HG03196 (cell line): ENCODE measurements at regions not wholly inside any gene's neighbourhood (a gene's known extent, or its start where the extent isn't known, plus 50 kb on each side); places are given as distances from the start of the nearest gene placed in this dataset.
"Not testable (repeated sequence)": the region's sequence is repeated elsewhere in the genome, so short reads cannot be mapped to it uniquely, and the experiment has no call there.

Experiments
- ATAC-seq: cut with Tn5 transposase; IDR thresholded peaks from one replicate; pipeline ENCODE4 v1.9.1; 2021; ENCODE audit not compliant: unreplicated experiment

DNA sequence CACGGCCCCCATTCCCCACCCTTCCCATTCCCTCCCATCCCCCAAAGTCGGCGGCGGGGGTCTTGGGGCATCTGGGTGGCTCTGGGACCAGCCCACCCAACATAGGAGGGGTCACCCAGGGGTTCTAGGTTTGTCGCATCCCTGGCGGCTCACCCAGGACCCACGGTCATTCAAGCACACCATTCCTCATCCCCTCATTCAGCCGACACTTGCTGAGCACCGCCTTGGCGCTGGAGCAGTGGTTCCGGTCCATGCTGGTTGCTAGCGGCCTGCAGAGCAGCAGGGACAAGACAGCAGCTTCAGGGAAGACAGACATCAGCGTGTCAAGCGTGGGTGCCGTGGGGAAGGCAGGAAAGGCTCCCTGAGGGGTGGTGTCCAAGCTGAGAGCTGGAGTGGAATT lies 50.5 kb upstream of the OTOS start:
- ATAC-seq: no peak

- no peak for ATAC-seq
Measured at GRCh38 chr2:240192661-240193060, 52.2 kb upstream of the OTOS start.

- not testable (repeated sequence) for ATAC-seq
Measured at GRCh38 chr2:240194341-240194762, 53.9 kb upstream of the OTOS start.

DNA sequence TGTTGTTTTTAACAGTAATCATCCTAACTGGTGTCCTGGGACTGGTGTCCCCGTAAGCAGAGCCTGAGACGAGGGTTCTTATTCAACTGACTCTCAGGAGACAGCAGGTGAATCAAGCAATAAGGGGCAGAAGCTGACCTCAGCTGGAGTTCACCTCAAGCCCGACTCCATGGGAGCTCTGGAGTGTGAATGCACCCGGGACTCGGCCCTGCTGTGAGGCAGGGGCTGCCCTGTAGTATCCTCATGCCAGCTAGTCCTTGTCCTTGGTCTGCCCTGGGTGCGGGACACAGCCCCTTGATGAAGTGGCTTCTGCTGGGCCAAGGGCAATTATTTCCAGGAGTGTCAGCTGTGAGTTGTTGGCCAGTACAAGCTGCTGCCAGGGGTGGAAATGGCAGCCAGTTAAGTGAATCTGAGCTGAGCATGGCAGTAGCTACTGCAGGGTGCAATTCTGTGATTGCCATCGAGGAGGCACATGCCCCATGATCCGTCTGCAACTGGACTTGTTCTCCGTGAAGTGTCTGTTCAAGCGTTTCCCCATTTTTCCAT lies 54.9 kb upstream of the OTOS start:
- ATAC-seq: no peak

DNA sequence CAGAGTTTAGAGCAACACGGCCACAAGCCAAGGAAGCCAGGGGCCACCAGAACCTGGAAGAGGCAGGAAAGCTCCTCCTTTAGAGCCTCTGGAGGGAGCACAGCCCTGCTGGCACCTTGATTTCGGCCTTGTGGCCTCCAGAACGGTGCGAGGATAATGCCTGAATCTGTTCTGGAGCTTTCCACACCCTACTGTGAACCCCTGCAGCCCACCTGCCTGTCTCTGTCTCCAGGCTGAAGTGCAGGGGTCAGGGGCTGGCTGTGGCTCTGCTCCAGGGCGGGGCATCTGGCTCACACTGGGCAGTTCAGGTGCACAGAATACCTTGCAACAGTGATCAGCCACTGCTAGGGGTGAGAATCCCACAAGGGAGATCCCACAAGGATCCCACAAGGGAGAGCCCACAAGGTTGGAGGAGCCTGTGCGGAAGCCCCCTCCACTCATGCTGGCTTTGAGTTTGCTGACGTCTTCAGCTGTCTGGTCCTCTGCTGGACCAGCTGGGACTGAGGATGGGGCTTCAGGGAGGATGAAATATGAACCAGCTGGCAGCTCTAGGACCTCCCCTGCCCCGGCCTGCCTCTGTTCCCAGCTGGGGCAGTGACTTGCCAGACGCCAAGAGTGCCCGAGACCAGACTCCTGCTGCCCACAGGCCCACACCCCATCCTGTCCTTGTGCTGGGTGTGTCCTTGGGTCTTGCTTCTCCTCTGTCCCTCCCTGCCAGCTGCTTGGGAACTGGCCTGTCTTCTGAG lies 56.4 kb upstream of the OTOS start:
- ATAC-seq: no peak

- no peak for ATAC-seq
Measured at GRCh38 chr2:240197462-240198139, 57.1 kb upstream of the OTOS start.

DNA sequence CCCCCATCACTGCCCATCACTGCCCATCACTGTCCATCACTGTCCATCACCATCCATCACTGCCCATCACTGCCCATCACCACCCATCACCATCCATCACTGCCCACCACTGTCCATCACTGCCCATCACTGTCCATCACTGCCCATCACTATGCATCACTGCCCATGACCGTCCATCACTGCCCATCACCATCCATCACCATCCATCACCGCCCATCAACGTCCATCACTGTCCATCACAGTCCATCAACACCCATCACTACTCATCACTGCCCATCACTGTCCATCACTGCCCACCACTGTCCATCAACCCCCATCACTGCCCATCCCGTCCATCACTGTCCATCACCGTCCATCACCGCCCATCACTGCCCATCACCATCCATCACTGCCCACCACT lies 57.8 kb upstream of the OTOS start:
- ATAC-seq: no peak

DNA sequence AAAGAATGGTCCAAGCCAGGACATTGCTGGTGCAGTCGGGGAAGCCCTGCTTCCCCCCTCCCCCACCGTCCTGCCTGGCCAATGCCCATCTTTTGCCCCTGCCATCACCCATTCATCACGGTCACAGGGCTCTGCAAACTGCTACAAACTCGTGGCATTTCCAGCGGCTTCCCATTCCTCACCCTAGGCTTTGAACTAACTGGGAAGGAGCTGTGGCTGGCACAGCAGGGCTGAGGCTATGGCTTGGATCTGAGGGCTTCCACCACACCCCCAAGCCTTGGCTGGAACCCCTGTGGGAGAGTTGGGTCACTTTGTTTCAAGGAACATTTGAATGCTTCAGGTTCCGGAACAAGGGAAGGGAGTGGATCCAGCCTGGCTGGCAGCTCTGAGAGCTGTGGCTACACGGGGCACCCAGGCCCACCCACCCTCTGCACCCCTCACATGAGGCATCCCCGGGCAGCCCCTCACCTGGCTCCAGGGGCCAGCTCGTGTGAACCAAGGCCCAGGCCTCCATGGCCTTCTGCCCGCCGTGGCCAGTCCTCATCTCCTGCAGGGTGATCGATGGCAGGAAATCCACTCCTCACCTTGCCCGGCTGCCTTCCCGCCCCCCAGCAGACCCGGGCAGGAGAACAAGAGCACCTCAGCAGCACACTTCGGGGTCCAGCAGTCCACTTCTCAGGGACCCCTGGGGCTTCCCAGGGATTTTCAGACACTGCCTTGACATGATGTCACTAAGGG lies 58.8 kb upstream of the OTOS start:
- ATAC-seq: no peak

DNA sequence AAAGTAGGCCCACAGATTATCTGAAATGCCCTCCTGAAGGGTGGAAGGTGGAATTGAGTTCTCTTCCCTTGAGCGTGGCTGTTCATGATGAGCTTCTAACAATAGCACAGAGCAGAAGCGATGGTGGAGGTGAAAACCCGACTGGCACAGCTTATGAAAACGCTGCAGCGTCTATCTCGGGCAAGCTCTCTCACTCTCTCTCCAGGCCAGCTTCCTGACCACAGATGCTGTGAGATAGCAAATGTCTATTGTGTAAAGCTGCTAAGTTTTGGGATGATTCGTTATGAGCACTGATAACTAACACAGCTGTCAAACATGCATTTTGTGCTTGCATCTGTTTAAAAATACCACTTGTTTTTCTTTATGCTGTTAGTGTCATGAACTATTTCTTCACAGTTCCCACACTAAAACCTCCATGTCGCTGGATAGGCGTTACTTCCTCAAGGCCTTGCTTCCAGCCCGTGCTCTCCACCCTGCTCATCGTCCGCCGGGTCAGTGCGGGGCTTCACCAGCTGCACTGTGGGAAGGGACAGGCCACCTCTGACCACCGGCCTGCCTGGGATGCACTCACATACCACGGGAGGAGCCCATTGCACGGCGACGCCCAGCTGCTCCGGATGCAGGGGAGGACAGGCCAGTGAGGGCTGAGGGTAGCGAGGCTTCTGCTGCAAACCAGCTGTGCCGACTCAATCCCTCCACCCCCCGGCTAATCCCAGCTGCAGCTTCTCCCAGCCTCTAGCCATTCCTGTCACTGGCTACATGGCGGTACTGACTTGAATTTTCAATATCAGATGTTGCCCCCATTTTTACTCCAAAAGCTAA lies 60.0 kb upstream of the OTOS start:
- no peak for ATAC-seq

DNA sequence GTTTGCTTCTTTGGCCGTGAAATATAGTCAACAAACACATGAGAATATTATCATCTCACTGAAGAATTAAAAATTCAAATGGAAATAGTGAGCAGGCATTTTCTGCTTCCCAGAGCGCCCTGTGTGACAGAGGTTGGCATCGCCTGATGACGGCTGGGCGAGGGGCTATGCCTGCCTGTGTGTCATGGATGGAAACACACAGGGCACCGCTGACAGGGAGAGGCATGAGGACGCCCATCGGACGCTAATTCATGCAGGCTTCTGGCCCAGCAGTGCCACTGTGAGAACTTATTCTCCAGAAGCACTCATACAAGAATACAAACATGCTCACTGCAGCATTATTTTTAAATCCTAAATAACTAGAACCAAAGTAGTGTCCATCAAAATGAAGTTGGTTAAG lies 61.4 kb upstream of the OTOS start:
- ATAC-seq: no peak

- ATAC-seq: no peak
Measured at GRCh38 chr2:240202586-240202985, 62.1 kb upstream of the OTOS start.

GRCh38 chr2:240203031-240203787 lies 62.8 kb upstream of the OTOS start:
- no peak for ATAC-seq

DNA sequence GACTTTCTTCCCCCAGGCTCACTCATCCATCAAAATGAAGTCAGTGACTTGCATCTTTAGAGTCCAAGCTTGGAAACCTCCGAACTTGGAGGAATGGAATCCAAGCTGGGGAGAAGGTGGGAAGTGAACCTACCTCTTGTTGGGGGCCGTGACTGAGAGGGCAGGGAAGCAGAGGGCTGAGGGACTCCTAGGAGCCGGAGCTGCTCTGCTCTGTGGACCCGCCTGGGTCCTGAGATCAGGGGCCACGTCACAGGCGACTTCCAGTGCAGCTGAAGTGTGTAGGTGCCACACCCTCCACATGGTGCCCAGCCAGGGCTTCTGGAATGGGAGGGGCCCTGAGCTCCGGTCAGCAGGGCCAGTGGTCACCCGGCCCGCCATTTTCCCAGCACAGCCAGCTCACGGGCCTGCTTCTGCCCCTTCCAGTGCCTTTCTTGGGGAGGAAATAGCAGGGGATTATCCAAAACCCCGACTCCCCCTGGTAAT lies 63.4 kb upstream of the OTOS start:
- no peak for ATAC-seq

- no peak for ATAC-seq
Measured at GRCh38 chr2:240204431-240205276, 64.2 kb upstream of the OTOS start.

DNA sequence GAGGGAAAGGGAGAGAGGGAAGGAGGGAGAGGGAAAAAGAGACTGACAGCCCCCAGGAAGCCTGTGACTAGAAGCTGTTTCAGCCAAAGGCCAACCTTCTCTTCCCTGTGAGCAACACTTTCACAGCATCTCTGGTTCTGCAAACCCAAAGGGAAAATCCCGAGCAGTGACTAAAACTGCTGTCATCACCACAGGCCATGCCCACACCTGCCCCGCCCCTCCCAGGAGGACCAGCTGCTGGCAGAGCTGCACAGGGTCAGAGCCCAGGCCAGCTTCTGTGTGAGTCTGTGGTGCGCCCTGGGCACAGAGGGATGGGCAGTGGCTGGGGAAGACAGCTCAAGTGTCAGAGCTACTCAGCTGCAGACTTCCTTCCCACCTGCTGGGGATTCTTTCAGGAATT lies 64.9 kb upstream of the OTOS start:
- ATAC-seq: no peak

GRCh38 chr2:240205772-240206171 lies 65.3 kb upstream of the OTOS start:
- no peak for ATAC-seq

DNA sequence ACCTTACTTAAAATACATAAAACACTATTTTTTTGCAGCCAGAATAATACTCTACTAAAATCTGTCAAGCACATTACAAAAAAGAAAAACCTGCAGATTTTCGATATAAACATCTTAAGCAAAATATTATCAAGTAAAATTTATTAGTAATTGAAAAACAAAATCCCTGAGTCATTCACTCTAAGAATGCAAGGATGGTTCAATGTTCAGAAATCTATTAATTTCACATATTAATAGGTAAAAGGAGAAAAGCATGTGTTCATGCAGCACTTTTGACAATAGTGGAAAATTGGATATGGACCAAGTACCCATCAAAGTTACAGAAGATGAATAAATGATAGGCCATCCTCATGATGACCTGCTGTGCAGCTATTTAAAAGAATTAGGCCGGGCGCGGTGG lies 66.2 kb upstream of the OTOS start:
- no peak for ATAC-seq

DNA sequence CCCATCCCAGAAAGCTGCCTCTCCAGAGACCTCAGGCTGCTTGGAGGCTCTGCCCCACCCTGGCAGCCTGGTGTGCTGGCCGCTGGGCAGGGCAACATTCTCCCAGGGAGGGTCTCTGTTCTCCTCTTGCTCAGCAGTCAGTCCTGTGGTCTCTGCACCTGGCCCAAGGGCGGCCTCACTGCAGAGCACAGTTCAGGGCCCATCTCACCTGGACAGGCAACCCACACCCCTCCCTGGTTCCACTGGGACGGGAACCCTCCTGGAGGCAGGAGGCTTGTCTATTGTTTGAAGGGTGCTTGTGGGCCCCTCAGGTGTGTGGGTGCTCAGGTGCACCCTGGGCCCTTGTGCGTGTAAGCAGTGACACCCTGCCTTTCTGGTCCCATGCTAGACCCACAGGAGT lies 67.2 kb upstream of the OTOS start:
- no peak for ATAC-seq

DNA sequence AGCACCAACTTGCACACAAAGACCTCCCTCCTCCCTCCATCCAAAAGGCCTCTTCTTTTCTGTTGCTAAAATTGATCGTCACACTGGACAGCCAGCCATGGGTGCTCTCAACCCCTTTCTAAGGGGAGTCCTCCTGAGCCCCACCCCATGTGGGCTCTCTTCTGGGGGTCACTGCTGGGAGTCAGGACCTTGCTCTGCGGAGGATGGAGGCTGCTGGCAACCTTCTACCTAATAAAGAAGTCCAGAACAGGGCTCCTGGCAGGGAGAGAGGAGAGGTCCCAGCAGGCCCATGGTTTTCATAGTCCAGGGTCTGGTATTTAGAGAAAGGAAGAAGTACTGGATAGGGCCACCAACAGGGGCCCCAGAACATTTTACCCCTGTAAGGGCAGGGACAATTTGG lies 67.6 kb upstream of the OTOS start:
- ATAC-seq: no peak
